Stimulated activated CD4-positive, alpha-beta T cell treated with anti-CD3 and anti-CD28 coated beads, Interleukin-2, amount 100 ng/mL, for 48 hours (primary cell): ENCODE measurements at regions not wholly inside any gene's neighbourhood (a gene's known extent, or its start where the extent isn't known, plus 50 kb on each side); places are given as distances from the start of the nearest gene placed in this dataset.
"Not testable (repeated sequence)": the region's sequence is repeated elsewhere in the genome, so short reads cannot be mapped to it uniquely, and the experiment has no call there.

ENCODE experiments used
- DNase-seq, 2 donors: peaks; one replicate each; pipeline ENCODE4 v3.0.0-alpha.2; 2020

DNA sequence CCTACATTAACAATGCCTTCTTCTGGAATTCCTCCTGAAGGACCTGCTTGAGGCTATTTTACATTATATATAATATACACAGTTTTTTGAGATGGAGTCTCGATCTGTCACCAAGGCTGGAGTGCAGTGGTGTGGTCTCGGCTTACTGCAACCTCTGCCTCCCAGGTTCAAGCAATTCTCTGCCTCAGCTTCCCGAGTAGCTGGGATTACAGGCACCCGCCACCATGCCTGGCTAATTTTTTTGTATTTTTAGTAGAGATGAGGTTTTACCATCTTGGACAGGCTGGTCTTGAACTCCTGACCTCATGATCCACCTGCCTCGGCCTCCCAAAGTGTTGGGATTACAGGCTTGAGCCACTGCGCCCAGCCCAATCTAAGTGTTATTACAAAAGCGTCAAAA, 71.9 kb upstream of the PRR23C start:
- not testable (repeated sequence) for DNase-seq

DNA sequence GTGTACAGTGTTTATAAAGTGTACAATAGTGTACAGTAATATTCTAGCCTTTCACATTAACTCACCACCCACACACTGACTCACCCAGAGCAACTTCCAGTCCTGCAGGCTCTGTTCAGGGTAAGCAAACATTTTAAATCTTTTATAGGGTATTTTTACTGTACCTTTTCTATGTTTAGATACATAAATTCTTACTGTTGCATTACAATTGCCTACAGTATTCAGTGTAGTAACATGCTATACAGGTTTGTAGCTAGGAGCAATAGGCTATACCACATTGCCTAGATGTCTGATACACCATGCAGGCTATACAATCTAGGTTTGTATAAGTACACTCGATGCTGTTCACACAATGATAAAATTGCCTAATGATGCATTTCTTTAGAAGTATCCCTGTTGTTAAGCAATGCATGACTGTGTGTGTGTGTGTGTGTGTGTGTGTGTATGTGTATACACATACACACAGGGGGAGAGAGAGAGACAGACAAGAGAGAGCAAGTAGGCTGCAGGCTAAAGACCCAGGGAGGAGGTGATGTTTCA, 72.5 kb upstream of the PRR23C start:
- DNase-seq, result no peak

DNA sequence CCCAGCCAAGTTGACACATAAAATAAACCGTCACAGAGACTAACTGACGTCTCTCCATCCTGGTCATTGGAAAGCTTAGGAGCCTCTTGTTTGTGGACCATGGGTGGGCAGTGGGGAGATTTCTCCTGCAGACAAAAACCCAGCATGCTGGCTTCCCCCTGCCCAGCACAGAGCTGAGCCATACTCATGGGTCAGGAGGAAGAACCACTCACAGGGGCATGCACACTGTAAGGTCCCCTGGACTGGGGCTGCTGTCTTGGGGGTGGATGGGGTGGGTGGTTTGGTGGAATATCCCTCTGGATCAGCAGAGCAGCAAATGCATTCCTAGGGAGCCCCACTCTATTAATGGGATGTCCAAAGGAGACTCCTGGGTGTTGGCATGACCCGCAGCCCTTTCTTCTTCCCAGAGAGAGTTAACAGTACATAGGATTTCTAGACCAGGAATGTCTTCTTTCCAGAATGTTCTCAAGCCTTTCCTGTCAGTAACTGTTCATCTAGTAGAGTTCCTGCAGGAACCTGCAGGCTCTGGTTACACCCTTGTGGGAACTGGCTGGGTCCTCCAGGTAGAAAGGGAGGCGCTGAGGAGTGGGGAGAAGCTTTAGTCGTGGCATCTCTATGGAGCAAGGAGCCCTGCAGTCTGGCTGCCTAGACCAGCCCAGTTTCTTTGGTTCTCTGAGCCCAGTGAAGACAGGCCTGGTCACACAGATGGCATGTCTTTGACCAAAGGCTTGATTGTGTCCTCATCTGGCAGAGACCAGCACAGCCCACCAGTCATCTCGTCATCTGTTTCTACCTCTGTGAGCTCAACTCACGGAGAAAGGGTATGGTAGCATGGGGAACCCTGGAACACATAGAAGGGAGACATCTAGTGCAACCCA, 73.4 kb upstream of the PRR23C start:
- DNase-seq, result no peak

DNA sequence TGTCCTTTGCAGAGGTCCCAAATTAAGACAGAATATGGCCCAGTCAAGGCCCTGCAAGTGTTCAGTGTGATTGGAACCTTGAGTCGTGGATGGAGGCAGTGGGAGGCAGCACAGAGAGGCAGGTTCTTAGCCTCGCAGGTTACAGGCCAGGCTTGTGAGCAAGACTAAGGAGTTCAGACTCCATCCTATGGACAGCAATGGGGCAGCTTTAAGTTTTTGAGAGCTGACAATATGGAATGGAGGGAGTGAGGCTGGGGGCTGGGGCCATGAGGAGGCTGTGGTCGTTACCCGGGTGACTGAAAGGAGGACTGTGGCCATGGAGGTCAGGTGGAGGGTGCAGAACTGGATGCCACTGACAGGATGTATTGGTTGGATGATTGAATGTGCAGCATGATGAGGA, 74.1 kb upstream of the PRR23C start:
- DNase-seq, result no peak

DNA sequence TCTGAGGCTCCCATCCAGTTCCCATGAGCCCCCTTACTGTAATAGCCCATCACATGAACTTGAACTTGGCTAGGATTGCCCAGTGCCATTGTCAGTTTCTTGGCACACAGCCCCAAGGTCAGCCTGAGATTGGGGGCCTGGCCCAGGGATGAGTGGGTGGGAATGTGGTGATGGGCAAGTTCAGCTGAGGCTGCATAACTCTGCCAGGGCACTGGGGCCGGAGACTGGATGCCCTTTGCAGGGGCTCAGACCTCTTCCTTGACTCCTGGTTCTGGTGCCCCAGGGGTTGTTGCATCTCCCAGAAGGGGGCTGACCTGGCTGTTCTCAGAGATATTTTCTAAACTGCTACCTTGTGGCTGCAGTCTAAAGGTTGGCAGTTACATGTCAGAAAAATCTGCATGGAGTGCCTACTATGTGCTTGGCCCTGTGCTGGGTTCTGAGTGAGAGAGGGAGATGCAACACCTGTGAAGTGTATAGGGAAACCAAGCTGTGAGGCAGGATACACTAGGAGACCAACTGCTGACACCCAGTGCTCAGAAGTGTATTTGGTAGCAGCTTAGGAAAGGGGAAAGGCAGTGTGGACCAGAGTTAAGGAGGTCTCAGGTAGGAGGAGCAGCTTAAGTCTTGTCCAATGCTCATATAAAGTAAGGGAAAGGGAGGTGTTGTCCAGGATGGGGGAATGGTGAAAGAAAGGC, 74.8 kb upstream of the PRR23C start:
- no peak for DNase-seq

DNA sequence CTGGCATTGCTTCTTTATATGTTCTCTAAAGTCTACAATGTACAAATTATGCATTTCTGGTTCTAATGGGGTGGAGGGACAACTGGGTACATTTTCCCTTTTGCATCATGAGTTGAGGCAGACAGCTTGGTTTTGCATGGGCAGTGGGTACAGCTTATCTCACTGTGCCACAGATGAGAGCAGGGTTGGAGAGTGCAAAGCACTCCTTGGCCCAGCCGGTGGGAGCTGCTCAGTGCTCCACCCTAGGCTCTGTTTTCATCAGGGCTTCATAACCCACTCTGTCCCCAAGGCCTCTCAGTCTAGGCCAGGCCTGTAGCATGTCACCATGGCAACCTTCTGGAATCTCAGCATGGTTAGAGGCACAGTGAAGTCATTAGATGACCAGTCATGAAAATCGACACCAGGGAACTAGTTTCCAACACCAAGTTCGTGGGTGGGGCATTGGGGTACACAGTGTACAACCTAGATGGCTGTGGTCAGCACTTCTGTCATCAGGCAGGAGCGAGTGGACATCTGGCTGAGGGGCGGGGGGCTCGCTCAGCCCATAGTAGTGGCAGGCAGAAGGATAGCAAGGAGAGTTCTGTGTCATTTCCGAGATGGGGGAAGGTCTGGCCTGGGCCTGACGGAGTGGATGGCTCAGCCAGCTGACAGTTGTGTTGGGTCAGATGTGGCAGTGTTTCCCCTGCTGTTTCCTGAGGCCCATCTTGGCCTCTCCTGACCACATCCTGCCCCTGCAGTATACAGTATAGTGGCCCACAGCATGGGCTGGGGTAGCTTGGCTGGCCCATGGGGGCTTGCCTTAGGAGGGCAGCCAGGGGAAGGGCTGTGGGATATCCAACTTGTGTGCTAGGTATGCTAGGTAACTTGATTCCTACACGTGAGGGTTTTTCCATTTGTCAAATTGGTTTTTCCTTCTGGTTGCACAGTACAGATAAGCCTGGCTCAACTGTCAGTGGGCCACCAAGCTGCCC, 75.7 kb upstream of the PRR23C start:
- no peak for DNase-seq

DNA sequence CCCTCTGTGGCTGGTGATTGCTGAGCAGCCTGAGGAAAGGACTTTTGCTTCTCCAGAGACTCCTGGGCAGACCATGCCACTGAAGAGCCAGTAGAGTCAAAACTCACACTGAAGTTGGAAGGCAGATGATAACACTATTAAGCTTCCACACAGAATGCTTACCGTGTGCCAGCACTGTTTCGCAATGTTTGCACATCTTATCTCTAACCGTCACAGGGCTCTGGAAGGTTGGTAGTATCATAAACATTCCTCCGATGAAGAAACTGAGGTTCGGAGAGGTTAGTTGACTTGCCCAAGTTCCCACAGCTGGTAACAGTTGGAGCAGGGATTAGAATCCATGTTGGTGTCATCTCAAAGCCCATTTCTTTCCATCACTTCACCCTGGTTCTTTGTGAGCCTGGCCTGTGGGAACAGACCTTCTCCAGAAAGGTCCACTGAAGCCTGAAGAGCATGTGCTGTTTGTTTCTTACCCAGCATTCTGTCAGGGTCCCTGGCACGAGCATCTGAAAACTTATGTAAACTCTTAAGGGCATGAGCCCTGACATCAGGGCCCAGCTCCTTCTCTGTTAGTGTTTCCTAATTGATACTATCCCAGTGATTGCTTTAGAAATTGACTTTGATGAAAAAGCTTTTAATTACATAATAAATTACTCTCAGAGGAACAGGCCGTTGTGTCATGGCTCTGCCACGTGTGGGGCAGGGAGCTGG, 77.0 kb upstream of the PRR23C start:
- no peak for DNase-seq

DNA sequence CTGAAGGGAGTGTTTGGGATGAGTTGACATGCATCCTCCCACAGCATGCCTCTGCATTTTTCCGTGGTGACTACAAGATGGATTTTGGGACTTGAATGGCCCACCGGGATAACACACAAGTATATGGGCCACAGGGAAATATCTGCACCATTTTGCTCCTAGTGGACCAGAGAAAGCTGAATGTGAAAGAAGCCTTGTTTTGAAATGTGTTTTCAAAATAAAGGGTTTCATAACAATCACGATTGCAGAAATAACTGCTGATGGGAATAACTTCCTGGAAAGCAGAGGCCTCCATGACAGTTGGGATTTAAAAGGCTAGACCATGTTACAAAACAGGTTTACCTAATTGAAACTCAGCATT, 77.5 kb upstream of the PRR23C start:
- DNase-seq, result no peak

DNA sequence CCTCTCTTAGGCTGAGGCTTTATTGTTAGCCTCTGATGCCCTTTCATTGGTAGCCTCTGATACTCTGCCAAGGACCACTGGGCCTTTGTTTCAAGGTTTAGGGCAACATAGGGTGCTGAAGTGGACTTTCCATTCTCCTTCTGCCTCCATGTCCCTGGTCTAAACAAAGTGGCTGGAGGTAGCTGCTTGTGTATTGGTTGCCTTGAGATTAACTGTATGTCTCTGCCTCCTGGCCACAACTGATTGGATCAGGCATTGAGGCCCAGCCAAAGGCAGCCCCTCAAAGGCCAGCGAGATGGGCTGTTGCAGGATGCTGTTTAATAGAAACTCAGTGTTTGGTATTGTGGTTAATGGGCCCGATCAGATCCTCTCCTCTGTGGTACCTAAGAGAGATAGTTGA, 77.9 kb upstream of the PRR23C start:
- no peak for DNase-seq

DNA sequence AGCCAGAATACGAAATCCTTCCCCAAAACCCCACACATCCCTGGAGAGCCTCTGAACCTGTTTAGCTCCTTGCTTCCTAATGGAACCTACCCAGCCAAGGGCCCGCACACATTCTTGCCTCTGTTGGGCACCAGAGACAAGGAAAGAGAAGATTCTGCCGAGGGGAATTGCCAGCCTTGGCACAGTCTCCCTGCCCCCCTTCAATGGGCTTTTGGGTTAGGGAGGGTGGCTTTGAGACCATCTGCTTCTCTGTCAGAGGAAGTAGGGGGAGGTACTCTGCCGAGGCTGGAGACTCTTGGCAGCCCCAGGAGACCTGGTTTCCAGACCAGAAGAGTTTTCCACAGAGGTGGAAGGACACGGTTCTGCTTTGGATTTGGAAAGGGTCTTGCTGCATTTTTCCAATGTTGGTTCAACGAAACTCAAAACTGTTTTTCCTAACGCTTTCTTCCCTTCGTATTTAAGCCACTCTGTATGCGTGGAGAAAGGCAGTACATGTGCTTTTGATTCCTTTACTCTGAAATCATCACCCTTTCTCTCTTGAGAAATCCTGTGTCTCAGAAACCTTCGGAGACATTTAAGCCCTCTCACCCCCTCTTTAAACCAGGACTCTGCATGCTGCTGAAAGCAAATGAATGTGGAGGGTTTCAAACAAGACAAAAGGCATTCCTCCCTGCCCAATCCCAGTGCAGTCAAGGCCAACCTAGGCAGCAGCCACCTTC, 78.8 kb upstream of the PRR23C start:
- no peak for DNase-seq

DNA sequence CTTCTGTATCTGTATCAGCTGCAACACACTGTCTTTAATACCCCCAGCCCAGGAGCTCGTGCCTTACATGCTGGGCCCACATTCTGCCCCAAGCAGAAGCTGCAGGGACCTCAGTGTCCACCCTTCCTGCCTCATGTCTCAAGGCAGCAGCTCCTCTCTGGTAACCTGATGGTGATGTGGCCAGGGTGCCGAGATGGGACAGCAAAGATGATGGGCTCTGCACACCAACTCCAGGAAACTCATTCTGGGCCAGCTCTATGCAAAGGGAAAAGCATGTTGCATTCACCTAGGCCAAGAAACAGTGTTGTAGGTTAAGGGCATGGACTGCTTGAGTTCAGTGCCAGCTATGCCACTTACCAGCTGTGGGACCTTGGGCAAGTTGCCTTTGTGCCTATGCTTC, 79.5 kb upstream of the PRR23C start:
- no peak for DNase-seq

DNA sequence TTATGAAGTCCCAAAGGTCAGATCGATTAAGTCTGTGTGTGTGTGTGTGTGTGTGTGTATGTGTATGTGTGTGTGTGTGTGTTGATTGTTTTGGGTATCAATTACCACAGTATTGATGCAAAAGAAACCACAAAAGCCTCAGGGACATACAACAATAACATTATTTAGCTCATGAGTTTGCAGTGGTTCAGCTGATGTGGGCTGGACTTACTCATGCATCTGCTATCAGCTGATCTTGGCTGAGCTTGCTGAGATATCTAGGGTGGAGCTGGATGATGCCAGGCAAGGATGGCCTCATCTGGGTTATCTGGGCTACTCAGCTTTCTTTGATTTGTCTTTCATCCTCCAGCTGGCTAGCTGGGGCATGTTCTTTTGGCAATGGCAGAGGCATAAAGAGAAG, 82.4 kb upstream of the PRR23C start:
- DNase-seq, result no peak

DNA sequence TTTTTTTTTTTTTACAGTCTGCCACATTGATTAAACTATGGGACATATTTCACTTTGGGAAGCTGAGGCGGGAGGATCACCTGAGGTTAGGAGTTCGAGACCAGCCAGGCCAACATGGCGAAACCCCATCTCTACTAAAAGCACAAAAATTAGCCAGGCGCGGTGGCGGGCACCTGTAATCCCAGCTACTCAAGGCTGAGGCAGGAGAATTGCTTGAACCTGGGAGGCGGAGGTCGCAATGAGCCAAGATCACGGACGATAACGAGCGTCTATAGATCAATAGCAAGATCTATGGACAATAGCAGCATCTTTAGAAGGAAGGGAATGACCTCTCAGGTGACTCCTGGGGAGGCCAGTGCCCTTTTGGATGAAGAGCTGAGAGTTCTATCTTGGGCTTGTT, 82.9 kb upstream of the PRR23C start:
- not testable (repeated sequence) for DNase-seq

DNA sequence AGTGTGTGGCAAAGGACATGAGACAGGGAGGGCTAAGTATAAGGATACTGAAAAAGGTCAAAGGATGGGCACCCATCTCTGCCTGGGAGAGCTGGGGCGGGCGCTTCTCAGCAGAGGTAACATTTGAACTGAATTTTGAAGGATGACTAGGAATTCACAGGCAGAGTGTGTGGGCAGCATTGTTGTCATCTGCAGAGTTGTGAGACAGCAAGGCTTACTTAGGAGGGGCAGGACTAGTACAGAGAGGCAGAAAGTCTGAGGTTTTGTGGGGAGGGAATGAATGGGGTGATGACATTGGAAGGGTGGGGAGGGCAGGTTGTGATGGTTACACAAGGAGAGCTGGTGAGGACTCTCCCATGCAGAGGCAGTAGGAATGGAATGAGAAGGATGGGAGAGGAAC, 84.1 kb upstream of the PRR23C start:
- DNase-seq, result no peak

DNA sequence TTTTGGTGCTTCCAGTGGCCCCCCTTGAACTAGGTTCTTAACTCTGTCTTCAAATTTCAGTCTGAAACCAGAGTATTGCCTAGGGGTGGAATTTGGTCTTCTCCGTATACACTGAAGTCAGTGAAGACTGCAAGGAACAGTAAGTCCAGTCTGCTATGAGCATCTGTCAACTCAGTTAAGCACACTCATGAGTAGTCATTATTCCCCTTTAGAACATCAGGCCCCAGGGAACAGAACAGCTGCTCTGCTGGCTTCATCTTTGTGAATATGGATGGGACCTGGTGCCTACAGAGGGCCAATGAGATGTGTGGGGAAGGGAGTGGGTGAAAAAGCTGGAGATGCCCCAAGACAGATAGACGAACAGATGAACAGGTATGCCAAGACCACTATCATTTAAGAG, 85.2 kb upstream of the PRR23C start:
- DNase-seq, result no peak

DNA sequence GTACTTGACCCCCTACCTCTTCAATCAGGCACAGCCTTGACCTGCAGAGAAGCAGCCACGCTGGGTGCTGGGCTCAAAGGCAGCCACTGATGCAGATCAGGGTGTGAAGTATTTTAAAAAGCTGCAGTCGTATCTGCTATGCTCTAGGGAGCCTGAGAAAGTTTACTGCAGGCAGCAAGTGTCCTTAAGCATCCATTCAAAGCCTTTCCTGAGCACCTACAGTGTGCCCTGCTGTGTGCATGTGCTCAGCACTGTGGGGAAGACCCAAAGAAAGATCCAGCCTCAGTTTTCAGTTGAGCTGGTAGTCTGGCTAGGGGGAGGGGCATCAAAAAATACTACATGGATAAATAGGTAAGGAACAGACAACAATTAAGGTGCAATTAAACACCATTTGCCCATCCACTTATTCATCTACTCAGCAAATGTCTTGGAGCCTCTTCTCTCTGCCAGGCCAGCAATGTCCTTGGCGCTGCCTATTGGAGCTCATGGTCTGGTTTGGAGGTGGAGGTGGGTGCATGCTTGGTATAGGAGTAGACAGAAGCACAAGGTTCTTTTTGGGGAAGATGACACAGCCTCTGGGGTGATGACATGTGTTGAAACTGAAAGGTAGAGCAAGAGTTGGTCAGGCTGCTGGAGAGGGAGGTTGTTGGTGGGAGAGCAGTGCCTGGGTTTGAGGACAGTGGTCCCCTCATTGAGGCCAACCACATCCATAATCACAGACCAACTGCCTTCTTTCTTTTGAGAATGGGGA, 85.9 kb upstream of the PRR23C start:
- DNase-seq, result no peak

DNA sequence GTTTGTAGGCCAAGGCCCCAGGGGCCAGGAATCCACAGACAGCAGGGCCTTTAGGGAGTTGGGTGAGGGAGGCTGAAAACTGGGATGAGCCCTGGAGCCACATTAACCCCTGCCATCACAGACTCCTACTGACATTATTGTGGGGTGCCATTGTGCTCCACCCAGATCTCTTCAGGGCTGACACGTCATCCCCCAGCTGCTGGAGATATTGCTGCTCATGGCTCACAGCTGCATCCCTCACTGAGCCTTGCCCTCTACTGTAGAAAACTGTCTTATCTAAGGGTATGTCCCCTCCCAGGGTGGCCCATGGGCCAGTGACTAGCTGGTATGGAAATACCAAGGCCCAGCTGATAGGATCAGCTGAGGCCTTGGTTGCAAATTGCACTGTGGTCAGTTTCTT, 87.3 kb upstream of the PRR23C start:
- DNase-seq, result no peak

DNA sequence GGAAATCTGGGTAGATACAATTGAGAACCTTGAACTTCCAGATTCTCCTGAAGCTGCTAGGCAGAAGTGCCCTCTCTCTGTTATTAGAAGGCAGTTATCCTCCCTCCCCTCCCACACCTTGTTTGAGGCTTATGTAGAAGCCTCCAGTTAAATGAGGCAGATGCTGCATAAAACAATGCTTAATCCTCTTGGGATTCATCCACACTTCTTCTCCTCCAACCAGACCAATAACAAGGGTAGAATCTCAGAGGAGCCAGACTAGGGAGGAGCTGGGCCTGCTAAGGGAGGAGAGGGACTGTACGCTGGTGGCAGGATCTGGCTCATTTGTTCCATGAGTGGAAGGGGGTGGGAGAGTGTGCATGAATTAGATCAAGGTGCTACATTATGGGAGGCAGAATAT, 88.3 kb upstream of the PRR23C start:
- DNase-seq, result no peak

DNA sequence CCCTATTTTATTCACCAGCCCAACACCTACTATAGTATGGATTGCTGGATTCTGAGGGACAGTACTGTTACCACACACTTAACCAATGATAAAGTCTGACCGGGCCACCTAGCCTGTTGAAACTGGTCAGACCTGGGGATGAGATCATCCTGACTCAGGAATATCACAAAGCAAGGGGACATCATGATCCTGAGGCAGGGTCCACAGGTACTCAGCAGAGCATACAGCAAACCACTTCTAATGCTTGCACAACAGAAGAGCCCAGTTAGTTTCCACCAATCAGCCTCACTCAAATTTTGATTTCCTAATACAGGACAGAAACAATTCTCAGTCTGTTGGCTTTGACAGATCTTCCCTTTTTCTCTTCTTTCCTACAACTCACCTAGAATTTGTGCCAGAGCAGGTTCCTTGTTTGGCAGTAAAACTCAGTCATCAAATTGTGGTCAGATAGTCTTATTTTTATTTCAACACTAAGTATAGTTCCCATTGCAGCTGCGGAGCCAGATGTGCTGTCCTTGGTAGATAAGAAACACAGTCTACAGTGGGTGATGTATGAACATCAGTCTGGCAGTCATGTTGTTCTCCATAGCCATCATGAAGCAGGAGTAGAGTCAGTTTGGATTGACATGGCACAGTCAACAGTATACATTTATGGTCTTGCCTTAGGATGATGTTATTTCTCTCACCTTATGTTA, 90.1 kb upstream of the PRR23C start:
- no peak for DNase-seq

DNA sequence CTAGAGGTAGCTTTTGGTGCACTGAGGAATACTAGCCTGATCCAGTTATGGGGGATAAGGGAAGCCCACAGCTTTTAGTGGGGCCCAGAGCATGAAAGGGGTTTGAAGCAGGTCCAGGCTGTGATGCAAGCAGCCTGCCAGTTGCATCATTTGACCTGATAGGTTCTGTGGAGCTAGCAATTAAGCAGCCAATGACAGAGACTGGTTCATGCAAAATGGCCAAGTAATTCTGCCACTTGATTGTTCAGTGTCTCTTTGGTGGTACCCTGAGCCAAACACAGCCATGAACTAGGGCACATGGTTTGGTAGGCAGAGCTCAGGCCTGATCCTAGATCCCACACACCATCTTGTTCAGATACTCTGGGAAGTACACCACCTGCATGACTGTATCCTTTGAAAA, 91.0 kb upstream of the PRR23C start:
- DNase-seq, result no peak
